DND-41 (cell line): ENCODE measurements at regions not wholly inside any gene's neighbourhood (a gene's known extent, or its start where the extent isn't known, plus 50 kb on each side); places are given as distances from the start of the nearest gene placed in this dataset.

ENCODE experiments used
- ATAC-seq: fragments of 200-7000 bp; cut with Tn5 transposase; 3 replicates; pipeline ENCODE4 v1.9.1; 2021; ENCODE audit warnings: low read depth; ENCODE audit not compliant: insufficient read depth
- DNase-seq: peaks from one replicate; pipeline ENCODE4 v3.0.0-alpha.2; 2020
- H2AFZ ChIP-seq: 2 replicates; pipeline ENCODE4 v1.6.0; 2012; ENCODE audit warnings: low read depth, low read length
- H3K27ac ChIP-seq: 2 replicates; pipeline ENCODE4 v1.5.1; 2012; ENCODE audit warnings: low read length, inconsistent platforms
- H3K27me3 ChIP-seq: fragments of 200-600 bp; sonication (generic); 2 replicates; pipeline ENCODE4 v1.6.0; 2012; ENCODE audit warnings: low read length, mild to moderate bottlenecking, inconsistent platforms; ENCODE audit not compliant: insufficient read depth, poor library complexity
- H3K36me3 ChIP-seq: 2 replicates; pipeline ENCODE4 v1.5.1; 2012; ENCODE audit warnings: low read length, inconsistent platforms; ENCODE audit not compliant: insufficient read depth
- H3K4me1 ChIP-seq: 2 replicates; pipeline ENCODE4 v1.5.1; 2012; ENCODE audit warnings: mild to moderate bottlenecking, low read length; ENCODE audit not compliant: insufficient read depth
- H3K4me2 ChIP-seq: 2 replicates; pipeline ENCODE4 v1.6.0; 2012; ENCODE audit warnings: mild to moderate bottlenecking, moderate library complexity, low read length, inconsistent platforms; ENCODE audit not compliant: insufficient read depth
- H3K4me3 ChIP-seq, 2 experiments: fragments of 200-600 bp in 1 of 2; shearing (Covaris generic) in 1 of 2; 2 replicates each; pipeline ENCODE4 v1.5.1; 2012 to 2016; ENCODE audit warnings: inconsistent platforms in 2 of 2, low read length in 2 of 2, mild to moderate bottlenecking in 2 of 2, low read depth in 1 of 2, moderate library complexity in 1 of 2
- H3K79me2 ChIP-seq: 2 replicates; pipeline ENCODE4 v1.6.0; 2012; ENCODE audit warnings: low read length, inconsistent platforms; ENCODE audit not compliant: insufficient read depth
- H3K9ac ChIP-seq: 2 replicates; pipeline ENCODE4 v1.6.0; 2012; ENCODE audit warnings: low read depth, mild to moderate bottlenecking, inconsistent platforms, low read length, moderate library complexity
- H3K9me3 ChIP-seq: 2 replicates; pipeline ENCODE4 v1.5.1; 2012; ENCODE audit warnings: low read length, moderate library complexity, mild to moderate bottlenecking, inconsistent platforms; ENCODE audit not compliant: insufficient read depth, severe bottlenecking
- H4K20me1 ChIP-seq: 2 replicates; pipeline ENCODE4 v1.6.0; 2012; ENCODE audit warnings: low read length; ENCODE audit not compliant: insufficient read depth
- CTCF ChIP-seq: IDR thresholded peaks from 2 replicates; pipeline ENCODE4 v1.5.1; 2012; ENCODE audit warnings: borderline replicate concordance, low read length, moderate library complexity, mild to moderate bottlenecking; ENCODE audit not compliant: poor library complexity, severe bottlenecking; ENCODE audit errors: extremely low read depth
- EZH2 ChIP-seq: IDR thresholded peaks from 3 replicates; pipeline ENCODE4 v1.6.1; 2012; ENCODE audit warnings: borderline replicate concordance, low read depth, mild to moderate bottlenecking, moderate library complexity, low read length, inconsistent platforms; ENCODE audit not compliant: severe bottlenecking

GRCh38 chr1:56056438-56057287 lies 522.7 kb downstream of the PLPP3 start:
- Histone ChIP-seq H3K27ac (no peak overlapping the region), H4K20me1 (no peaks in the 10 kb centered on the region), H3K4me2 (no peak overlapping the region), H3K79me2 (no peaks in the 10 kb centered on the region), H3K9me3 (no peaks in the 10 kb centered on the region), H3K9ac (no peak overlapping the region), H2AFZ (no peak overlapping the region; the same call in 1 of the 2 replicates), H3K4me1 (no peaks in the 10 kb centered on the region), H3K27me3 (no peaks in the 10 kb centered on the region), H3K4me3 (no peak overlapping the region), H3K36me3 (no peaks in the 10 kb centered on the region)
- no peak for DNase-seq
- TF ChIP-seq CTCF (no peak), EZH2 (no peak)
- no peak for ATAC-seq

GRCh38 chr1:56054959-56055358 lies 524.4 kb downstream of the PLPP3 start:
- Histone ChIP-seq H3K4me3 (no peak overlapping the region), H3K79me2 (no peaks in the 10 kb centered on the region), H3K4me1 (no peaks in the 10 kb centered on the region), H3K9me3 (no peaks in the 10 kb centered on the region), H3K27ac (no peak overlapping the region), H2AFZ (no peak overlapping the region), H4K20me1 (no peaks in the 10 kb centered on the region), H3K4me2 (no peak overlapping the region), H3K9ac (no peak overlapping the region), H3K36me3 (no peaks in the 10 kb centered on the region), H3K27me3 (no peaks in the 10 kb centered on the region)
- no peak for ATAC-seq
- DNase-seq, result no peak
- no peak for TF ChIP-seq CTCF
- no peak for TF ChIP-seq EZH2

GRCh38 chr1:56052041-56052440 lies 527.3 kb downstream of the PLPP3 start:
- H3K79me2 ChIP-seq, result no peaks in the 10 kb centered on the region
- H3K36me3 ChIP-seq, result no peaks in the 10 kb centered on the region
- no peak overlapping the region for H3K9ac ChIP-seq
- H3K9me3 ChIP-seq, result no peaks in the 10 kb centered on the region
- no peak overlapping the region for H2AFZ ChIP-seq
- no peak overlapping the region for H3K27ac ChIP-seq
- DNase-seq, result no peak
- no peak overlapping the region for H3K4me3 ChIP-seq
- H3K27me3 ChIP-seq, result no peaks in the 10 kb centered on the region
- no peak overlapping the region for H3K4me2 ChIP-seq
- H3K4me1 ChIP-seq, result no peaks in the 10 kb centered on the region
- H4K20me1 ChIP-seq, result no peaks in the 10 kb centered on the region
- no peak for ATAC-seq
- TF ChIP-seq EZH2 (no peak), CTCF (no peak)
